ENCODE measurements at regions not wholly inside any gene's neighbourhood (a gene's known extent, or its start where the extent isn't known, plus 50 kb on each side); places are given as distances from the start of the nearest gene placed in this dataset.
"Not testable (repeated sequence)": the region's sequence is repeated elsewhere in the genome, so short reads cannot be mapped to it uniquely, and the experiment has no call there.

DNA sequence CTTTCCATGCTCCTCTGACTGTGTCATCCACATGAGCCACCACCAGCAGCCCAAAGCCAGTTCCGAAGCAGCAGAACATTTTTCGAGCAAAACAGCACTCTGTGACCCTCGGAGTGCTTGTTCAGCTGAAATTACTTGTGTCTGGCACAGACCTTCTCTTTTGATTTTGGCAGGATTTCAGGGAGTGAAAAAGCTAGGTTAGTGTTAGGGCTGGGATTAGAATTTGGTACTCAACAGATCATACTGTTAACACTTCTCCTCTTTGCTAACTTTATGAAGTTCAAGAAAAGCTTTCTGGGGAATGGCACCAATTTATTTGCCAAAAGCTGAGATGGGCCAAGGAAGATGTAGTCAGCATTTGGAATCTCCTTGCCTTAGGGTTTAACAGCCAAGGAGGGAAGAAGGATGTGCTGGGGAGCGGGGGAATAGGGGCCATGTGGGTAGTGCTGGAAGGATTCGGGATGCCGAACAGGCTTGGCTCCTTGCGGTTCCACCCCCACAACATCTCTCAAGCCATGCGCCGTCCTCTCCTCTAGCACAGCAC, 55.1 kb upstream of the TRA2B start (continued):
- no peak for TF ChIP-seq POLR2A (IDR thresholded peaks at IDR 0.05; ENCODE audit: borderline replicate concordance, extremely low read depth, insufficient read depth, insufficient read length)

DNA sequence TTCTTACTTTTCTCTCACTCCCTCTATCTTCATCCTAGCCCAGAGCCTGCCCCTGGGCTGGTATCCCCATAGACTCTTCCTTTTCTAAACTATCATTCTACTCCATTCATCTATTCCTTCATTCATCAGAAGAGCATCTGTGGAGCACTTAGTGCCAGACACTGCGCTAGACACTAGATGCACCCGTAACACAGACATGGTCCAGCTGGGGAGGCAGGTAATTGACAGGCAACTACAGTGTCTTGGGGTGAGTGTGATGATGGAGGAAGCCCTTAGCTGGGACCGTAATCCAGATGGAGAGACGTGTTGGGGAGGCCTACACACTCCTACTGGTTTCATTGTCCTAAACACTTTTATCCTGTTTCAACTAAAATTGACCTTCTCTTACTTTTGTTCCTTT, 53.2 kb upstream of the TRA2B start:
- ATAC-seq; intact Hi-C loops (cut with micrococcal nuclease); H3K36me3 ChIP-seq (ENCODE audit: control insufficient read depth in 1 of 2, insufficient read depth in 2 of 2, low read length in 2 of 2); BruUV-seq (replicated peaks); H2AFZ ChIP-seq (ENCODE audit: low read depth, low read length, poor library complexity, severe bottlenecking); RAD21 ChIA-PET (ENCODE audit: low non-redundant PET in 1 of 2, low total read pairs in 2 of 2, uncharacterized antibody in 2 of 2, unreplicated experiment in 2 of 2); H3K4me1 ChIP-seq (ENCODE audit: control insufficient read depth in 1 of 2, insufficient read depth in 2 of 2, low read length in 2 of 2); H3K27me3 ChIP-seq (ENCODE audit: insufficient read depth, low read length); H3K4me2 ChIP-seq (ENCODE audit: low read length); H3K4me3 ChIP-seq (replicated peaks in 1 of 2; ENCODE audit: low read depth in 1 of 2, low read length in 2 of 2); H3K27ac ChIP-seq (ENCODE audit: low read depth, low read length); DNase-seq (ENCODE audit: low read depth, low spot score); POLR2A ChIA-PET; H4K20me1 ChIP-seq (ENCODE audit: insufficient read depth); H3K9me3 ChIP-seq (ENCODE audit: control insufficient read depth in 1 of 2, insufficient read depth in 1 of 2, low read depth in 1 of 2, low read length in 2 of 2); H3K9ac ChIP-seq (ENCODE audit: low read length); H3K79me2 ChIP-seq (ENCODE audit: insufficient read depth, low read length); H3K9me2 ChIP-seq (ENCODE audit: insufficient read depth): not testable (repeated sequence)
- CTCF ChIA-PET = interaction anchor here (1.2 to 2.5 kb wide), 2 partner anchors 80 to 251 kb away, joined by 3 to 8 read pairs; no protein-coding TSS in a partner anchor

DNA sequence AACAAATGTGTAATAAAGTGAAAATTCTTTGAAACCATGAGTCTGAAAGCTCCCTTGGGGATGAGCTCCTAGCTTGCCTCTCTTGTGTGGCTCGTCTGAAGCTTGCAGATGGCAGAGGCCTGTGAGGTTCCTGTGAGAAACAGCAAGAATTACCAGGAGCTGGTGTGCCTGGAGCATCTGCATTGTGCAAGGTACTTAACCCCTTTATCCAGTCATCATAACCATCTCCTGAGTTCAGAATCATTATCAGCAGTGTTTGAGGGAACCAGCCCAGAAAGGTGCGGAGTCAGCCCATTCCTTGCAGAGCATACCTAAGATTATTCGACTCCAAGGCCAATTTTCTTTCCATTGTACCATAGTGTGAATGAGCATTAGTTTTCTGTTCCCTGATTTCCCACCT, 51.7 kb upstream of the TRA2B start:
- H3K36me3 ChIP-seq (ENCODE audit: control insufficient read depth in 1 of 2, insufficient read depth in 2 of 2, low read length in 2 of 2) = no peaks in the 10 kb centered on the region
- no peak overlapping the region for H3K4me3 ChIP-seq (replicated peaks in 1 of 2; ENCODE audit: low read depth in 1 of 2, low read length in 2 of 2)
- BruUV-seq (replicated peaks) = no TSS peak
- intact Hi-C loops (cut with micrococcal nuclease) = loop anchor here (10.0 kb wide), 1 partner anchor 835 kb away; no protein-coding TSS in a partner anchor
- H4K20me1 ChIP-seq (ENCODE audit: insufficient read depth) = no peaks in the 10 kb centered on the region
- H3K27ac ChIP-seq (ENCODE audit: low read depth, low read length) = no peak overlapping the region
- no peaks in the 10 kb centered on the region for H3K79me2 ChIP-seq (ENCODE audit: insufficient read depth, low read length)
- ATAC-seq (no peak), DNase-seq (ENCODE audit: low read depth, low spot score) (no peak)
- no peaks in the 10 kb centered on the region for H3K9me3 ChIP-seq (ENCODE audit: control insufficient read depth in 1 of 2, insufficient read depth in 1 of 2, low read depth in 1 of 2, low read length in 2 of 2)
- H3K9me2 ChIP-seq (ENCODE audit: insufficient read depth) = no peaks in the 10 kb centered on the region
- CTCF ChIA-PET = interaction anchor here (1.3 to 2.5 kb wide), 3 partner anchors 253 to 832 kb away, joined by 3 to 8 read pairs (median 4); no protein-coding TSS in a partner anchor
- no peak for TF ChIP-seq ATF3 (IDR thresholded peaks at IDR 0.05)
- no peak for TF ChIP-seq SP1 (IDR thresholded peaks at IDR 0.05; ENCODE audit: low read depth)
- TF ChIP-seq RAD21 (IDR thresholded peaks at IDR 0.05; ENCODE audit: low read depth) = no peak
- TF ChIP-seq FOSL1 (IDR thresholded peaks at IDR 0.05; ENCODE audit: low read depth) = no peak
- TF ChIP-seq, protein P1, sequence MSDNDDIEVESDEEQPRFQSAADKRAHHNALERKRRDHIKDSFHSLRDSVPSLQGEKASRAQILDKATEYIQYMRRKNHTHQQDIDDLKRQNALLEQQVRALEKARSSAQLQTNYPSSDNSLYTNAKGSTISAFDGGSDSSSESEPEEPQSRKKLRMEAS (IDR thresholded peaks at IDR 0.05) = no peak
- no peak for TF ChIP-seq SRF (IDR thresholded peaks at IDR 0.05; ENCODE audit: low read depth)
- no peak for TF ChIP-seq JUND (IDR thresholded peaks at IDR 0.05)
- no peak for TF ChIP-seq ELF1 (IDR thresholded peaks at IDR 0.05; ENCODE audit: borderline replicate concordance, low read depth)
- TF ChIP-seq EZH2 (IDR thresholded peaks at IDR 0.05) = no peak
- no peak for TF ChIP-seq POLR2AphosphoS5 (IDR thresholded peaks at IDR 0.05; ENCODE audit: low read depth, low read length)
- no peak for TF ChIP-seq CBX3 (IDR thresholded peaks at IDR 0.05; ENCODE audit: low read depth)
- no peak for TF ChIP-seq EZH2phosphoT487 (IDR thresholded peaks at IDR 0.05; ENCODE audit: borderline replicate concordance)
- no peak for TF ChIP-seq EGR1 (IDR thresholded peaks at IDR 0.05; ENCODE audit: low read depth)
- no peak for TF ChIP-seq YY1 (IDR thresholded peaks at IDR 0.05; ENCODE audit: extremely low read depth, insufficient replicate concordance, low read depth, low read length)
- TF ChIP-seq ZFX (IDR thresholded peaks at IDR 0.05) = no peak
- TF ChIP-seq ZNF274 (IDR thresholded peaks at IDR 0.05; ENCODE audit: low read depth, low read length) = no peak
- TF ChIP-seq POLR2A (IDR thresholded peaks at IDR 0.05; ENCODE audit: borderline replicate concordance, extremely low read depth, insufficient read depth, insufficient read length) = no peak
- TF ChIP-seq TCF7L2 (IDR thresholded peaks at IDR 0.05; ENCODE audit: borderline replicate concordance, extremely low read depth, insufficient read depth, insufficient read length) = no peak
- H3K4me1 ChIP-seq (ENCODE audit: control insufficient read depth in 1 of 2, insufficient read depth in 2 of 2, low read length in 2 of 2) = no peaks in the 10 kb centered on the region
- H2AFZ ChIP-seq (ENCODE audit: low read depth, low read length, poor library complexity, severe bottlenecking) = no peak overlapping the region
- no peaks in the 10 kb centered on the region for H3K27me3 ChIP-seq (ENCODE audit: insufficient read depth, low read length)
- RAD21 ChIA-PET (ENCODE audit: low non-redundant PET in 1 of 2, low total read pairs in 2 of 2, uncharacterized antibody in 2 of 2, unreplicated experiment in 2 of 2) = no interaction called here
- H3K9ac ChIP-seq (ENCODE audit: low read length) = no peak overlapping the region
- POLR2A ChIA-PET = no interaction called here
- no peak overlapping the region for H3K4me2 ChIP-seq (ENCODE audit: low read length)

Measured in HCT116 (cell line).